ENCODE measurements at regions not wholly inside any gene's neighbourhood (a gene's known extent, or its start where the extent isn't known, plus 50 kb on each side); places are given as distances from the start of the nearest gene placed in this dataset.

DNA sequence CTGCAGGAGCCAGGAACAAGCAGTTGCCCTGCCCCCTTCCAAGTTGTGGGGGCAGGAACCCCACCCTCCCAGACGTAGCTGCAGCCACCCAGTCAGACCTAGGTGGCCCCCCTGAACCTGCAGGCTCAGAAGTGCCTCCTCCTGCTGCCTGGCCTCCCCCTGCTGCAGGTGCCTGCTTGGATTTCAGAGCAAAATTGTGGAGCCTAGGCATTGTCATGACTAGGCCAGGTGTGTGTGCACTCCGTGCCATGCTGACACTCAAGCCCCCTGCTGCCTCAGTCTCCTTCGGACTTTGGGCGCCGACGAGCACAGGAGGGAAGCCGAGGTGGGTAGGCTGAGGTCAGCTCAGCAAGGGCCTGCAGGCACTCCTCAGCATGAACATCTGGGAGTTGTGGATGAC is 733.9 kb upstream of the ZWINT start:
- TF ChIP-seq CTCF (IDR thresholded peaks at IDR 0.05) = no peak
- Mint-ChIP-seq H3K4me1 (ENCODE audit: low read depth) (no peaks in the 10 kb centered on the region), H3K27me3 (no peaks in the 10 kb centered on the region), H3K36me3 (ENCODE audit: low read depth) (no peaks in the 10 kb centered on the region), H3K9me3 (peaks cover 5% of the 10 kb centered on the region), H3K27ac (no peak overlapping the region), H3K4me3 (no peak overlapping the region)
- ChIA-PET POLR2A (no interaction called here), CTCF (no interaction called here)
- no peak for ATAC-seq
- DNase-seq = no peak
- intact Hi-C loops (cut with micrococcal nuclease) = no loop called here

DNA sequence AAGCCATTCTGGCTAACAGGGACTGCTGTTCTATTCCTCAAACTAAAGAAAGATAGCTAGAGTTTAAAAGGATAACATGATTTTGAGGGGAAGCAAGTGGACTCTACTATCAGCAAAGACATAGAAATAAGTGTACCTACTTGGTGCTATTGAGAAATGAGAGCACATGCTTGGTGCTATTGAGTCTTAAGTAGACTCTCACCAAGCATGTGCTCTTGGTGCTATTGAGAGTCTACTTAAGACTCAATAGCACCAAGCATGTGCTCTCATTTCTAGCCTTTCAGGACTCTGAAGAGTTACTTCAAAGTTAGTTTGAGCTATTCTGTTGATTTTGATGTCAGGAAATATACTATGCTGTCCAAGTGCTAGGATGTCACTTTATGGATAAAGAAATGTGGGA is 733.0 kb upstream of the ZWINT start:
- H3K27ac Mint-ChIP-seq = no peak overlapping the region
- H3K9me3 Mint-ChIP-seq = peaks cover 5% of the 10 kb centered on the region
- H3K4me3 Mint-ChIP-seq = no peak overlapping the region
- H3K27me3 Mint-ChIP-seq = no peaks in the 10 kb centered on the region
- CTCF ChIA-PET = no interaction called here
- intact Hi-C loops (cut with micrococcal nuclease) = no loop called here
- no peaks in the 10 kb centered on the region for H3K36me3 Mint-ChIP-seq (ENCODE audit: low read depth)
- DNase-seq (no peak), ATAC-seq (no peak)
- TF ChIP-seq CTCF (IDR thresholded peaks at IDR 0.05) = no peak
- POLR2A ChIA-PET = no interaction called here
- H3K4me1 Mint-ChIP-seq (ENCODE audit: low read depth) = no peaks in the 10 kb centered on the region

- no peak for TF ChIP-seq CTCF (IDR thresholded peaks at IDR 0.05)
- DNase-seq = no peak
- Mint-ChIP-seq H3K27me3 (no peaks in the 10 kb centered on the region), H3K9me3 (peaks cover 29% of the 10 kb centered on the region), H3K27ac (no peak overlapping the region), H3K4me3 (no peak overlapping the region), H3K36me3 (ENCODE audit: low read depth) (no peaks in the 10 kb centered on the region), H3K4me1 (ENCODE audit: low read depth) (no peaks in the 10 kb centered on the region)
- ChIA-PET POLR2A (no interaction called here), CTCF (no interaction called here)
- no peak for ATAC-seq
- intact Hi-C loops (cut with micrococcal nuclease) = no loop called here
Measured at GRCh38 chr10:57053530-57053929, 692.5 kb upstream of the ZWINT start.

GRCh38 chr10:57049096-57049495 is 688.0 kb upstream of the ZWINT start:
- intact Hi-C loops (cut with micrococcal nuclease) = no loop called here
- peaks cover 13% of the 10 kb centered on the region for H3K9me3 Mint-ChIP-seq
- no peaks in the 10 kb centered on the region for H3K4me1 Mint-ChIP-seq (ENCODE audit: low read depth)
- H3K27me3 Mint-ChIP-seq = no peaks in the 10 kb centered on the region
- DNase-seq (no peak), ATAC-seq (no peak)
- CTCF ChIA-PET = no interaction called here
- H3K36me3 Mint-ChIP-seq (ENCODE audit: low read depth) = no peaks in the 10 kb centered on the region
- H3K4me3 Mint-ChIP-seq = no peak overlapping the region
- TF ChIP-seq CTCF (IDR thresholded peaks at IDR 0.05) = no peak
- no peak overlapping the region for H3K27ac Mint-ChIP-seq
- POLR2A ChIA-PET = interaction anchor here (0.6 kb wide), 1 partner anchor 1798 kb away, joined by 3 read pairs; no protein-coding TSS in a partner anchor

- no peak for TF ChIP-seq CTCF (IDR thresholded peaks at IDR 0.05)
- H3K4me3 Mint-ChIP-seq = no peak overlapping the region
- no peak overlapping the region for H3K27ac Mint-ChIP-seq
- no peak for ATAC-seq
- H3K9me3 Mint-ChIP-seq = peaks cover 5% of the 10 kb centered on the region
- no peaks in the 10 kb centered on the region for H3K27me3 Mint-ChIP-seq
- H3K36me3 Mint-ChIP-seq (ENCODE audit: low read depth) = no peaks in the 10 kb centered on the region
- no peak for DNase-seq
- intact Hi-C loops (cut with micrococcal nuclease) = no loop called here
- POLR2A ChIA-PET = no interaction called here
- CTCF ChIA-PET = no interaction called here
- H3K4me1 Mint-ChIP-seq (ENCODE audit: low read depth) = no peaks in the 10 kb centered on the region
Measured at GRCh38 chr10:57038531-57038930, 677.5 kb upstream of the ZWINT start.

Data from activated CD8-positive, alpha-beta T cell treated with anti-CD3 and anti-CD28 coated beads for 36 hours (primary cell).